ENCODE measurements at regions not wholly inside any gene's neighbourhood (a gene's known extent, or its start where the extent isn't known, plus 50 kb on each side); places are given as distances from the start of the nearest gene placed in this dataset.

DNA sequence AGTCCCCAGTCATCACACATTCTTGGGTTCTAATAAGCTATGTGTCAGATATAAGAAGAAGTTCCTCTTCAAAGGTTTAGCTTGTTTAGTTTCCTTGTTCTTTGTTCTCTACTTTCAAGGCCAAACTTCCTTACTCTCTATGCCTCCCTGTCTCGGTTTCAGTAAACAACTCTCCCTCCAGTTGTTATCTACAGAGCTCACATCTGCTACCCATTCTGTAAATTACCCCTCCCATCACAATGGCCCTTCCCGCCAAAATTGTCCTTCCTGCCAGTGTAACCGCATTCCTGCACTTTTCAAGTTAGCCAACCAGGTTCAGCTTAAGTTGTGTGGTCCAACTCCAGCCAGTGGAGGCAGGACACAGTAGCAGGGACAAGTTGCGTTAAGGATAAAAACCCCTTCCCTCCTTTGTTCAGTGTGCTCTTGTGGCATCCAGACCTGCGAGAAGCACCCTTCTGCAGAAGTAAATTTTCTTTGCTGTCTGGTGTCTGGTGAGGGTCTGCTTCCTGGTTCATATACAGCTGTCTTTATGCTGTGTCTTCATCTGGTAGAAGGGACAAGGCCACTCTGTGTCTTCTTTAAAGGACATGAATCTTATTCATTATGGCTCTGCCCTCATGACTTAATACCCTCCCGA, 342.1 kb upstream of the GRM7 start:
- TF ChIP-seq, protein P1, sequence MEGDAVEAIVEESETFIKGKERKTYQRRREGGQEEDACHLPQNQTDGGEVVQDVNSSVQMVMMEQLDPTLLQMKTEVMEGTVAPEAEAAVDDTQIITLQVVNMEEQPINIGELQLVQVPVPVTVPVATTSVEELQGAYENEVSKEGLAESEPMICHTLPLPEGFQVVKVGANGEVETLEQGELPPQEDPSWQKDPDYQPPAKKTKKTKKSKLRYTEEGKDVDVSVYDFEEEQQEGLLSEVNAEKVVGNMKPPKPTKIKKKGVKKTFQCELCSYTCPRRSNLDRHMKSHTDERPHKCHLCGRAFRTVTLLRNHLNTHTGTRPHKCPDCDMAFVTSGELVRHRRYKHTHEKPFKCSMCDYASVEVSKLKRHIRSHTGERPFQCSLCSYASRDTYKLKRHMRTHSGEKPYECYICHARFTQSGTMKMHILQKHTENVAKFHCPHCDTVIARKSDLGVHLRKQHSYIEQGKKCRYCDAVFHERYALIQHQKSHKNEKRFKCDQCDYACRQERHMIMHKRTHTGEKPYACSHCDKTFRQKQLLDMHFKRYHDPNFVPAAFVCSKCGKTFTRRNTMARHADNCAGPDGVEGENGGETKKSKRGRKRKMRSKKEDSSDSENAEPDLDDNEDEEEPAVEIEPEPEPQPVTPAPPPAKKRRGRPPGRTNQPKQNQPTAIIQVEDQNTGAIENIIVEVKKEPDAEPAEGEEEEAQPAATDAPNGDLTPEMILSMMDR (IDR thresholded peaks at IDR 0.05), result no peak
- TF ChIP-seq POLR2A (IDR thresholded peaks at IDR 0.05), result no peak
